HG02840 (cell line): ENCODE measurements at regions not wholly inside any gene's neighbourhood (a gene's known extent, or its start where the extent isn't known, plus 50 kb on each side); places are given as distances from the start of the nearest gene placed in this dataset.

Experiments
- ATAC-seq: cut with Tn5 transposase; IDR thresholded peaks from one replicate; pipeline ENCODE4 v1.9.1; 2021; ENCODE audit warnings: mild to moderate bottlenecking, moderate library complexity, moderate number of reproducible peaks; ENCODE audit not compliant: unreplicated experiment, low FRiP score

- ATAC-seq: no peak
Observed at GRCh38 chr22:47954107-47954506, 1191.7 kb downstream of the TBC1D22A start.

DNA sequence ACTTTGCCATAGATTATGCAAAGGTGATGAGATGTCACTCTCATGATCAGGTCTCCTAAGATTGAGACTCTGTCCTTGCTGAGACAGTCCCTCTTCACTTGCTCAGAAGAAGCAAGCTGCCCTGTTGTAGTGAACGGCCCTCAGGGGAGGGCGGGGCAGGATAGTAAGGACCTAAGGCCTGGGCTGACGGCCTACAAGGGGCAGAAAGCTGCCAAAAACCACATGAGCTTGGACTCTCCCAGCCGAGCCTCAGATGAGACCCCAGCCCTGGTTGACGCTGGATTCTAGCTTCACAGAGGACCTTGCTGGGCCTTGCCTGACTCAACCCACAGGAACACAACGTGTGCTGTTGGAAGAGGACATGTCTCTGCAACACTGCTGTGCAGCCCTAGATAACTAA lies 1182.5 kb downstream of the TBC1D22A start:
- no peak for ATAC-seq

DNA sequence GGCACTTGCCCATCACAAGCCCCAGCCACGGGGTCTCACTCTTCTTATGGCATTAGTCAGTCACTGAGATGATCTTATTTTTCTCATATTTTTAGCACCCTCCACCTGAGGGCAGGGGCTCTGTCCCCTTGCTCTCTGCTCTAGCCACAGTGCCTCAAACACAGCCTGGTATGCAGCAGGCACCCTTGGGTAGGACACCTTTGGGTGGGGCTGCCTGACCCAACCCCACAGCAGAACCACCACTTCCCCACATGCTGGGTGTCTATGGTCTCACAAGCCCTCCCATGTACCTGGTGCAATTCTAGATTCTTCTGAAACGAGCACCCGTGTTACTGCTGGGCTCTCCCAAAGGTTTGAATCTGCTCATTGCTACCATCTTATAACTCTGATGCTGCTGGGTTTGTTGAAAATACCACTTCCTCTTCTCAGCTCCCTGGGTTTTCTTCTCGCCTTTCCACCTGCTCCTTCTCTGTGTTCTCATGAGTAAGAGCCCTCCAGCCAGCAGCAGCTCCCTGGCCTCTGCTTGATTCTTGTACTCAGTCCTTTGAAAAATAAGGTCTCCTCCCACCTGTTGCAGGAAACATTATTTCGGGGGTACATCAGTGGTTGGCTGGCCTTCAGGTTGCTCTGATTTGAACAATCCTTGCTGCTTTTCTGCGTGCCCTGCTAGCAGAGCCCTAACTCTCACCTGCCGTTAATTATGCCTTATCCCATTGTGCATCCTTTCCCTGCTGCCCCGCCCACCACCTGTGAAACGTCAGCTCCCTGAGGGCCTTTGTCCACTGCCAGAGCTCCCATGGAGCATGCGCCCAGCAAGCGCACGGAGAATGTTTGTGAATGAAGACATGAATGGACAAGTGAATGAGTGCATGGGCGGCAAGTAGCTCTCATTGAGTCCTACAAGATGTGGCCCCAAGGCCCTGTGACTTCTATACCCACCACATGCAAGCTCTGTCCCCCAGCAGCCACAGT lies 1181.6 kb downstream of the TBC1D22A start:
- no peak for ATAC-seq

- no peak for ATAC-seq
Observed at GRCh38 chr22:47940211-47940610, 1177.8 kb downstream of the TBC1D22A start.

DNA sequence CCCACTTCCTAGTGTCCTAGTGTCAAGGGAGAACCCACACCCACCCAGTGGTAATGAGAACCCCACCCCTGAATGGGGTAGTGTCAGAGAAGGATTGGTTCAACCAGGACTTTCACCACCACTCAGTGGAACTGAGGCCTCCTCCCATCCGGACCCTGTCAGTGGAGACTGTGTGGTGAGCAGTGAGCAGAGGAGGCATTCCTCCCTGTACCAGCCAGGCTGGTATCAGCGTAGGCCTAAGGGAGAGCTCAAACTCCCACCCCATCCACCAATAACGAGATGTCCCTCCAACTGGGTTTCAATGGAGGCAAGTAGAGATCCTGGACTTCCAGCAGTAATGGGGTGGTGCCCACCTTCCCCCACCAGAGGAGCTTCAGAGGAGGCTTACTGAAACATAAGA lies 1171.4 kb downstream of the TBC1D22A start:
- no peak for ATAC-seq

DNA sequence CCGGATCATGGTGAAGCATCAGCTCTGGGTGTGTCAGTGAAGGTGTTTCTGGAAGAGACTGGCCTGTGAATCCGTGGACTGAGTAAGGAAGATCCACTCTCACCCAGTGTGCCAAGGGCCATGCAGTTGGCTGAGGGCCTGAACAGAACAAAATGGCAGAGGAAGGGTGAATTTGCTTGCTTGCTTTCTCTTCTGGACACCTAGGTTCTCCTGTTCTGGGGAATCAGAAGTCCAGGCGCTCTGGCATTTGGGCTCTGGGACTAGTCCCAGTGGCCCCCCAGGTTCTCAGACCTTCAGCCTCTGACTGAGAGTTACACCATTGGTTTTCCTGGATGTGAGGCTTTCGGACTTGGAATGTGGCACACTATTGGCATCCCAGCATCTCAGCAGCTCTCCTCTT lies 1170.8 kb downstream of the TBC1D22A start:
- ATAC-seq: no peak

- no peak for ATAC-seq
Observed at GRCh38 chr22:47929646-47930185, 1167.3 kb downstream of the TBC1D22A start.

DNA sequence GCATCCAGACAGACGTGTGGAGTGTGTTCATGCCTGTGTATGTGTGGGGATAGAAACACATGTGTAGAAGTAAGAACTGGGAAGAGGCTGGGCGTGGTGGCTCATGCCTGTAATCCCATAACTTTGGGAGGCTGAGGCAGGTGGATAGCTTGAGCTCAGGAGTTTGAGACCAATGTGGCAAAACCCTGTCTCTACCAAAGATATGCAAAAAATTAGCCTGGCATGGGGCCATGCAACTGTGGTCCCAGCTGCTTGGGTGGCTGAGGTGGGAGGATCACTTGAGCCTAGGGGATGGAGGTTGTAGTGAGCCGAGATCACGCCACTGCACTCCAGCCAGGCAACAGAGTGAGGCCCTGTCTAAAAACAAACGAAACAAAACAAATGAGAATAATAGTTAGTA lies 1166.6 kb downstream of the TBC1D22A start:
- no peak for ATAC-seq

GRCh38 chr22:47928631-47929030 lies 1166.2 kb downstream of the TBC1D22A start:
- ATAC-seq: no peak

DNA sequence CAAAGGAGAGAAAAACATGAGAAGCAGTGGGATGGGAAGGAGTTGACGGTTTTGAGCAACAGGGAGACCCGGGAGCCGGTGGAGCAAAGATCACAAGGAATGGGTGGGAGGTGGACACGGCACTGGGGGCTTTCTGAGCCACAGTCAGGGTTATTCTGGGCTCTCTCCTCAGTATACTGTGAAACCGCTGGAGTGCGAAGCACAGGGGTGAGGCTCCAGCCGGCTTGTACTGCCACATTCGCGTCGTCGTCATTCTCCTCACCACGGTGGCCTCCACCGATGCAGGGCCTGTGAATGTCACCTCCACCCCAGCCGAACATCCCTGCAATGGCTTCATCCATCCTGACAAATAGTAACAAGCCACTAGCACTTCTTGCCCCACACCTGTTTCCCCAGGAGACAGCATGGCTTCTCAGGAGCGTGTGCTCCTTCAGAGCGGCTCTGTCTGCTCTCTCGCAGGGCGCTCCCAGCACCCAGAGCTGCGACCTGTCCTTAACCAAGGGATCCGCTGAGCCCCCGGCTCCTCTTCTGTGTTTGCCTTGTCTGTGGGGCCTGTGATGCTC lies 1165.3 kb downstream of the TBC1D22A start:
- no peak for ATAC-seq

DNA sequence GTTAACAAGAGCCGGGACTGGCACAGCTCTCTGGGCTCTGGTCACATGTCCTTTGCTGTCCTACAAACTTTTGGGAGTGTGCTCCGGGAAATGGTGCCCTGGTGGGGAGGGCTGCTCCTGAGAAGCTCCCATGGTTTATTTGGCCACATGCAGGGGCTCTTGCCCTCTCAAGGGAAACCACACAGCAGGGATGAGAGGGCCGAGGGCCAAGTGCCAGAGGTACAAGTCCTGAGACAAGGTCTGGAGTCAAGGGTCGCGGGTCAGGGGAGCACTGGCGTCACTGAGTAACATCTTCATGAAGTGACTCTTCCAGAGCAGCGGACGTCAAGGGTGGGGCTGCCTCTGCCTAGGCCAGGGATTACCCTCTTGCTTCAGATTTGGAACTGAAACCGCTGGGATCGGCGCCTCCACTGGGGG lies 1160.6 kb downstream of the TBC1D22A start:
- no peak for ATAC-seq

DNA sequence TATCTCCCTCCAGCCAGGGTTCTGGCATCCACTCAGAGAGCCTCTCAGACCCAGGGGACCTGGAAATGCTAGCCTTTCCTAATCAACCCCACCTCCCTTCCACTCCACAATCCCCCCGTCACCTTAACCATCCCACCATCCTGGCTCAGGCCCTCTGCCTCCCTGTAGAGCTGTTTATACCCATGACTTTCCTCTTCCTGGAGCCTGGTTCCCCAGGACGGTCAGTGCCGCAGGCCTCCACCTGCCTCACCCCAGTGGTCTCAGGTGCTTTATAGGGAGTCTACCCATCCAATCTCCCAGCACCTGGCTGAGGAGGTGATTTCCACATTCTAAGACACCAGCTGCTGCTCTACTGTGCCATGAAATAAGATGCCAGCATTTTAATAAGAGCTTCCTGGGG lies 1159.5 kb downstream of the TBC1D22A start:
- no peak for ATAC-seq

- no peak for ATAC-seq
Observed at GRCh38 chr22:47920380-47920959, 1158.0 kb downstream of the TBC1D22A start.

DNA sequence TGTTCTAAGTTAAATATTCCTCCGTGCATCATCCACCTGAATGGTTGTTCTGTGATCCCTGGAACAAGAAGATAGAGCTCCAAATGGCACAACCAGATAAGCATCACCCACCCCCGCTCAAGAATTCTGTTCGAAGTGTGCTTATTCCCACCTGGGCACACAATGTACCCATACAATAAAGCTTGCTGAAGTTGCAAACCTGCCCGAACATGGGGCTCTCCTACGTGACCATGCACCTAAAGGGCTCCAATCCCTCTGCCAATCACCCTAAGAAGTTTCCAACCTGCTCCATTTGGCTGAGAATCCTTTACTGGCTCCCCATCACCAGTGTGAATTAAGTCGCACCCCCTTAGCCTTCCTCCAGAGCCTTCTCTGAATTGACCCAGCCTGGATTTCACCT lies 1157.4 kb downstream of the TBC1D22A start:
- ATAC-seq: no peak

DNA sequence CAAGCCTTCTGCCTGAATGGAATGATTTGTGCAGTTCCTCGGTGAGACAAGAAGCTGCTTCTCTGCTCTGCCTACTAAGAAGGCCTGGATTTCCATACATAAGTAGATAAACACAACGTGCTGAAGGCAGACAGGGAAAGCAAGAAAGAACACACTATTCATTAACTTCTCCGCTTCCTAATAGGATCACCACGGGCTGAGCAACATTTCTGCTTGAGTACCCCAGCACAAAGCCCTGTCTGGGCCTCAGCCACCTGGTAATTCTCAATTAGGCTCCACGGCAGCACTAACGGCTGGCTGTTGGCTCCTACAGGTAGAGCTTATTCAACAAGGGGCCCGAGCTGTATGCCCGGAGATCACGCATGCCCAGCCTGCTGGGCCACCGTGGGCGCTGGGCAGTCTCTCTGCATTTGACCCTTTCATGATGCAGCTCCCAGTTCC lies 1156.6 kb downstream of the TBC1D22A start:
- ATAC-seq: no peak

- ATAC-seq: no peak
Observed at GRCh38 chr22:47918276-47918921, 1155.9 kb downstream of the TBC1D22A start.

DNA sequence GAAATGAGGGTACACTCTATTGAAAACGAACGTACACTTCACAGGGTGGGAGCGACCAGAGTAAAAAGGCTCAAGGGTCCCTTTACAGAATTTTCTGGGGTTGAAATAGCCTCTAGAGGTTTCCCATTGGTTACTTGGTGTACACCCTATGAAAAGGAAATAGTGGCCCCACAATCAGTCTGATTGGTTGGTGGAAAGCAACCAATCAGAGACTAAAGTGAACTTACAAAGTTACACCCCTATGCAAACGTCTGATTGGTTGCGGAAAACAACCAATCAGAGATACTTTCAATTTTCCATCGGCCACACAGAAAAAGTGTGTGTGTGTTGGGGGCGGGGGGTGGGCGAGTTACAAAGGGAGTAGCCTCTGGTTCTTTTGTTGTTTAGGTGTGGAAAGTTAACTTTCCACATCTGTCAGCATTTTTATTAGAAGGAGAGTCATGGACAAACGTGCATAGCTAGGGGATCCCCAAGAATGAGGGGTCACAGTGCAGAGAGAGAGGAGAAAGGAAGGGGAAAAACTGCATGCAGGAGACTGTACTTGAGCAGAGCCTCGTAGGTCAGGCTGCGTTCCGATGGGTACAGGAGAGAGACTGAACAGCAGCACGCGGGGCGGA lies 1152.1 kb downstream of the TBC1D22A start:
- no peak for ATAC-seq

DNA sequence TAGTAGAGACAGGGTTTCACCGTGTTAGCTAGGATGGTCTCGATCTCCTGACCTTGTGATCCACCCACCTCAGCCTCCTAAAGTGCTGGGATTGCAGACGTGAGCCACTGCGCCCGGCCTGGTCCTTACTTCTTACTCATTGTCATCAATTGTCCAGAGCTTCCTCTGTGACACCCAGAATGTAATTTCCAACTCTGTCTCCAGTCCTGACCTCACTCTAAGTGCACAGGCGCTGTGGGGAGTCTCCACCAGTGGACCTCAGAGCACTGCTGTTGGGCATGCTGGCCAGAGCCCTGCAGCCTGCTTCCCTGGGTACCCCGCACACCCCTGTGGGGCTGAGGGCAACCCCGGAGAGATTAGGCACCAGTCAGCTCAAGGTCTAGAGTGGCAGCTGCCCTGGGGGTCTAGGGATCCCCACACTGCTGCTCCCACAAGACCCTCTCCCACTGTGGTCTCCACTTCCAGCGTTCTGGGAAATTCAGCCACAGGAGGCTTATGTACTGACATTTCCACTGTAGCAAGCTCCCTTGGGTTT lies 1140.3 kb downstream of the TBC1D22A start:
- no peak for ATAC-seq

DNA sequence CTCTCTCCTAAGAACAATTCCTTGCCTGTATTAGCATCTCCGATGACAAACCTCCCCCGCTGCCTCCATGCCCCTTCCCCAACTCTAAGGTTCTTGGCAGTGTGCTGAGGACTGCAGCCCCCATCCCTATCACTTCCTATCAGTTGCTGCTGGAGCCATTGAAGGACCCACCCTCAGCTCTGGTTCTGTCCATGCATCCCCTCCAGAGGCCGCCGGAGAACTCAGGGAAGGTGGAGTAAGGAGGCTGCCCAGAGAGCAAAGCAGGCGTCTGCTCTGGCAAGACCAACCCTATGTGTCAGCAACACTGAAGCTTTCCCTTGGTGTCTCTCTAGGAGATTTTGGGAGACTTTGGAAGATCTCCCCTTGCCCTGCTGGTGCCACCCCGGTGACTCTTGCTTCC lies 1139.5 kb downstream of the TBC1D22A start:
- no peak for ATAC-seq

DNA sequence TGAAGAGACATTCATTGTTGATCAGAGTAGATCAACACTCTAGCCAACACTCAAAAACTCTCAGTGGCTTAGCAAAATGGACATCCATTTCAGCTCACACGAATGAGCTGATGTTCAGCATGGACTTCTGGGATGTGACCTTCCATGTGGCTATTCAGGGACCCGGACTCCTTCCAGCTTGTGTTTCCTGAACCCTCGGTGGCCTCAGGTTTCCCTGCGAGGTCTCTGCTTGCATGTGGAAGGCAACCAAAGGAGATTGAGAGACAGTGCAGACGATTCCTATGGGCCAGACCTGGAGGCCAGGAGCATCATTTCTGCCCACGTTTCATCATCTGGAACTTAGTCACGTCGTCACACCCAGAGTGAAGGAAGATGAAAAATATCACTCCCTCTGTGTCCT lies 1137.4 kb downstream of the TBC1D22A start:
- no peak for ATAC-seq
